GM12873 (cell line): ENCODE measurements at regions not wholly inside any gene's neighbourhood (a gene's known extent, or its start where the extent isn't known, plus 50 kb on each side); places are given as distances from the start of the nearest gene placed in this dataset.

ENCODE experiments used
- TF ChIP-seq, protein P1 (sequence below): IDR thresholded peaks from 2 replicates; pipeline ENCODE4 v1.5.1; 2012; ENCODE audit warnings: low read depth, mild to moderate bottlenecking, moderate library complexity, low read length, control low read depth; ENCODE audit not compliant: insufficient read depth; ENCODE audit errors: missing control alignments

DNA sequence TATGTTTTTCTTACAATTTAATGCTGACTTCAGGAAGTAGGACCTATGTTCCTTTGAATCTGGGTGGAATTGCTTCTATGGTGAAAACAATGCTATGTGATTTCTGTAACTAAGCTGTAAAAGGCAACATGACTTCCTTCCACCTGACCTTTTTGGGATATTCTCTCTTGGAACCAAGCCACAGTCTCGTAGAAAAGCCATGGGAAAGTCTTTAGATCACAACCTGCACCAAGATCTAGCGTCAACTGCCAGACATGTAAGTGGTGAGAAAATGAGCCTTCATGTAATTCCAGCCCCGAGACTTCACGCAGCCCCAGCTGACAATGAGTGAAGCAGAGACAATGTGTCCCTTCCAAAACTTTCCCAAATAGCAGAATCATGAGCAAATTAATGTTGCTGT is 297.0 kb upstream of the DCAF8L1 start:
- TF ChIP-seq, protein P1, sequence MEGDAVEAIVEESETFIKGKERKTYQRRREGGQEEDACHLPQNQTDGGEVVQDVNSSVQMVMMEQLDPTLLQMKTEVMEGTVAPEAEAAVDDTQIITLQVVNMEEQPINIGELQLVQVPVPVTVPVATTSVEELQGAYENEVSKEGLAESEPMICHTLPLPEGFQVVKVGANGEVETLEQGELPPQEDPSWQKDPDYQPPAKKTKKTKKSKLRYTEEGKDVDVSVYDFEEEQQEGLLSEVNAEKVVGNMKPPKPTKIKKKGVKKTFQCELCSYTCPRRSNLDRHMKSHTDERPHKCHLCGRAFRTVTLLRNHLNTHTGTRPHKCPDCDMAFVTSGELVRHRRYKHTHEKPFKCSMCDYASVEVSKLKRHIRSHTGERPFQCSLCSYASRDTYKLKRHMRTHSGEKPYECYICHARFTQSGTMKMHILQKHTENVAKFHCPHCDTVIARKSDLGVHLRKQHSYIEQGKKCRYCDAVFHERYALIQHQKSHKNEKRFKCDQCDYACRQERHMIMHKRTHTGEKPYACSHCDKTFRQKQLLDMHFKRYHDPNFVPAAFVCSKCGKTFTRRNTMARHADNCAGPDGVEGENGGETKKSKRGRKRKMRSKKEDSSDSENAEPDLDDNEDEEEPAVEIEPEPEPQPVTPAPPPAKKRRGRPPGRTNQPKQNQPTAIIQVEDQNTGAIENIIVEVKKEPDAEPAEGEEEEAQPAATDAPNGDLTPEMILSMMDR, result no peak

- TF ChIP-seq, protein P1, result no peak
Observed at GRCh38 chrX:28273736-28274135, 292.5 kb upstream of the DCAF8L1 start.

- TF ChIP-seq, protein P1, result no peak
Observed at GRCh38 chrX:28246675-28247074, 265.4 kb upstream of the DCAF8L1 start.

DNA sequence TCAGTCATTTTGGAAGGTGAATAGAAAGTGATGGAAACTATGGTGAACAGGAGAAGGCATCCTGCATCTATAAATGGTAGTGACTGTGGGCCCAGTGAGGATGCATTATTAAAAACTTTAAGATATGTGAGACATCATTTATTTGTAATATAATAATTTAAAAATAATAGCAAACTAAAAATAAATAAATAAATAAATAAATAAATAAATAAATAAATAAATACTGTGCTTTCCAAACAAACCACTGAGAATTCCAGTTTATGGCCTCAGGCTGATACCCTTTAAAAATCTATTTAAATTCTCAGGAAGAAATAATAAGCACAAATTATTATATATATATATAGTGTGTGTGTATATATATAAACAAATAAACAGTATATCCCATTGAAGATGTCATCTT is 248.0 kb upstream of the DCAF8L1 start:
- TF ChIP-seq, protein P1, result no peak

GRCh38 chrX:28225513-28225912 is 244.3 kb upstream of the DCAF8L1 start:
- TF ChIP-seq, protein P1, result no peak

DNA sequence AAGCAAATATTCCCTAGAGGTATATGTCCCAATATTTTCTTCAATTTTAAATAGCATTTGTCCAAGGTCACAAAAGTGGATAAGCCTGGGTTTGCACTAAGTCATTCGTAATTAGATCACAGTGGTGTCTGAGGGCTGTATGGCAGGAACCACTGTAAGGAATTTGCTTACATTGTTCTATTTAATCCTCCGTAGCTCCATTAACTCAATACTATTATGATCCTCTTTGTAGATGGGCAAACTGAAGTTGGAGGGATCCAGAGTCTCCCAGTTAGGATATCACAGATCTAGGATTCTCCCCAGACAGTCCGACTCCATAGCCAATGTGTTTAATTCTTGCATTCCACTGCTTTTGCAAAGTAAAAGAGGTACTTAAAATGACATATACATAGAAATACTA is 242.7 kb upstream of the DCAF8L1 start:
- TF ChIP-seq, protein P1, result no peak

DNA sequence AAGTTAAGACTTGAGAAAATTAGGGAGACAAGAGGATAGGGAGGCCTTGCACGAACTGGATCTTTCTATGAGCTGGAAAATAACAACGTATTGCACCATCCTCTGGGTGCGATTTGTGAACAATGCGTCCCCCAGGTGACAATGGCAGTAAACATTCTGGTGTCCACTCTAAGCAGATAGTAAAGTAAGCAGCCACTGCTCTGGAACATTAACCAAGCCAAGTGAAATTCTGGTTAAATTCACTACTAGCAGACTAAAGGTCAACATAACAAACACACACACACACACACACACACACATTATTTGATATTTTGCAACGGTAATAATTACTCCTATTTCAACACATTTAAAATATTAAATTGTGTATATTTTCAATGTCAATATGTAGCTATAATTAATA is 242.2 kb upstream of the DCAF8L1 start:
- TF ChIP-seq, protein P1, result no peak

- TF ChIP-seq, protein P1, result no peak
Observed at GRCh38 chrX:28205905-28206304, 224.7 kb upstream of the DCAF8L1 start.
